Liver (tissue), 8 donors: ENCODE measurements at regions not wholly inside any gene's neighbourhood (a gene's known extent, or its start where the extent isn't known, plus 50 kb on each side); places are given as distances from the start of the nearest gene placed in this dataset.

Experiments
- DNase-seq: peaks from one replicate; pipeline ENCODE4 v3.0.0-alpha.2; 2017; ENCODE audit warnings: low spot score
- H3K27ac ChIP-seq, 2 donors: one replicate each; pipeline ENCODE4 v1.7.0; 2013; ENCODE audit warnings: inconsistent platforms in 2 of 2, low read length in 2 of 2, control low read depth in 1 of 2, low read depth in 1 of 2, mild to moderate bottlenecking in 1 of 2
- H3K27me3 ChIP-seq, 4 donors: one replicate each; pipeline versions ENCODE4 v1.6.1 to v1.7.0; 2013; ENCODE audit warnings: low read length in 3 of 4, inconsistent platforms in 1 of 4, mild to moderate bottlenecking in 1 of 4, moderate library complexity in 1 of 4; ENCODE audit not compliant: control insufficient read depth in 4 of 4, insufficient read depth in 4 of 4
- H3K36me3 ChIP-seq, 4 donors: one replicate each; pipeline versions ENCODE4 v1.6.1 to v1.7.0; 2013; ENCODE audit warnings: low read length in 3 of 4, mild to moderate bottlenecking in 3 of 4, low read depth in 1 of 4, moderate library complexity in 1 of 4; ENCODE audit not compliant: control insufficient read depth in 4 of 4, insufficient read depth in 3 of 4
- H3K4me1 ChIP-seq, 4 donors: one replicate each; pipeline versions ENCODE4 v1.6.1 to v1.7.0; 2013; ENCODE audit warnings: low read length in 3 of 4, mild to moderate bottlenecking in 3 of 4, moderate library complexity in 1 of 4; ENCODE audit not compliant: control insufficient read depth in 4 of 4, insufficient read depth in 4 of 4
- H3K4me3 ChIP-seq, 3 donors: one replicate each; pipeline versions ENCODE4 v1.6.1 to v1.7.0; 2013; ENCODE audit warnings: low read length in 3 of 3, control low read depth in 1 of 3, low read depth in 1 of 3, mild to moderate bottlenecking in 1 of 3
- H3K9ac ChIP-seq, 2 donors: one replicate each; pipeline ENCODE4 v1.7.0; 2013; ENCODE audit warnings: low read length in 2 of 2, mild to moderate bottlenecking in 2 of 2, moderate library complexity in 2 of 2, control low read depth in 1 of 2, low read depth in 1 of 2
- H3K9me3 ChIP-seq, 4 donors: one replicate each; pipeline versions ENCODE4 v1.6.1 to v1.7.0; 2013; ENCODE audit warnings: low read length in 3 of 4; ENCODE audit not compliant: control insufficient read depth in 4 of 4
- CTCF ChIP-seq: fragments of 150-350 bp; IDR thresholded peaks from 2 replicates; pipeline ENCODE4 v1.5.1; 2017; ENCODE audit warnings: improper control_type of control experiment, low read depth, low read length; ENCODE audit not compliant: missing input control
- EGR1 ChIP-seq, 2 donors: IDR thresholded peaks; 2 replicates each; pipeline ENCODE4 v1.6.1; 2016 to 2018; ENCODE audit warnings: antibody characterized with exemption in 2 of 2, low read depth in 2 of 2
- FOXA1 ChIP-seq: IDR thresholded peaks from 2 replicates; pipeline ENCODE4 v1.6.1; 2016; ENCODE audit warnings: antibody characterized with exemption
- FOXA2 ChIP-seq: IDR thresholded peaks from 2 replicates; pipeline ENCODE4 v1.6.1; 2016; ENCODE audit warnings: antibody characterized with exemption
- GABPA ChIP-seq, 2 donors: IDR thresholded peaks in 1 of 2; conservative IDR thresholded peaks in 1 of 2; 2 replicates each; pipeline ENCODE4 v1.6.1; 2016; ENCODE audit warnings: antibody characterized with exemption in 2 of 2, mild to moderate bottlenecking in 1 of 2, moderate library complexity in 1 of 2
- HNF4A ChIP-seq, 2 donors: conservative IDR thresholded peaks; 2 replicates each; pipeline ENCODE4 v1.6.1; 2016; ENCODE audit warnings: antibody characterized with exemption in 2 of 2, mild to moderate bottlenecking in 2 of 2
- HNF4G ChIP-seq: IDR thresholded peaks from 2 replicates; pipeline ENCODE4 v1.6.1; 2016; ENCODE audit warnings: antibody characterized with exemption
- JUND ChIP-seq, 2 donors: IDR thresholded peaks; 2 replicates each; pipeline ENCODE4 v1.6.1; 2016; ENCODE audit warnings: antibody characterized with exemption in 2 of 2
- NR2F2 ChIP-seq: IDR thresholded peaks from 2 replicates; pipeline ENCODE4 v1.6.1; 2016; ENCODE audit warnings: antibody characterized with exemption
- RAD21 ChIP-seq, 2 donors: IDR thresholded peaks; 2 replicates each; pipeline ENCODE4 v1.6.1; 2016; ENCODE audit warnings: antibody characterized with exemption in 2 of 2, mild to moderate bottlenecking in 2 of 2
- RXRA ChIP-seq, 2 donors: IDR thresholded peaks; 2 replicates each; pipeline ENCODE4 v1.6.1; 2017 to 2018; ENCODE audit warnings: antibody characterized with exemption in 2 of 2, mild to moderate bottlenecking in 1 of 2
- SP1 ChIP-seq: IDR thresholded peaks from 2 replicates; pipeline ENCODE4 v1.6.1; 2018; ENCODE audit warnings: antibody characterized with exemption, mild to moderate bottlenecking
- TAF1 ChIP-seq: conservative IDR thresholded peaks from 2 replicates; pipeline ENCODE4 v1.6.1; 2016; ENCODE audit warnings: antibody characterized with exemption, mild to moderate bottlenecking
- YY1 ChIP-seq: IDR thresholded peaks from 2 replicates; pipeline ENCODE4 v1.6.1; 2016; ENCODE audit warnings: antibody characterized with exemption, mild to moderate bottlenecking
- WGBS: extraction: QIAGEN DNeasy Blood & Tissue Kit; methylation state at CpG from one replicate; pipeline ENCODE4 v1.1.7; 2013; 5-methylcytosine and 5-hydroxymethylcytosine counted together
- TF ChIP-seq, protein P1 (sequence below): IDR thresholded peaks from 2 replicates; pipeline ENCODE4 v1.6.1; 2016; ENCODE audit warnings: antibody characterized with exemption
- TF ChIP-seq, protein P2 (sequence below): IDR thresholded peaks from 2 replicates; pipeline ENCODE4 v1.6.1; 2016; ENCODE audit warnings: antibody characterized with exemption
- TF ChIP-seq, protein P3 (sequence below): IDR thresholded peaks from 2 replicates; pipeline ENCODE4 v1.6.1; 2016; ENCODE audit warnings: antibody characterized with exemption
- TF ChIP-seq, protein P4 (sequence below): IDR thresholded peaks from 2 replicates; pipeline ENCODE4 v1.6.1; 2016; ENCODE audit warnings: antibody characterized with exemption, mild to moderate bottlenecking
- donor health status: healthy.
- donor health status: healthy.
- donor health status: healthy.
- donor health status: healthy.
- donor health status: healthy.

- no peaks in the 10 kb centered on the region for H3K36me3 ChIP-seq
- no peaks in the 10 kb centered on the region for H3K27me3 ChIP-seq
- H3K27ac ChIP-seq, result no peak overlapping the region
- DNase-seq, result no peak
- WGBS, result 83% methylated on average over 3 of the region's 3 CpGs
- no peak overlapping the region for H3K4me3 ChIP-seq
- peaks cover 0 to 2% (median 0%) of the 10 kb centered on the region in 4 donors for H3K9me3 ChIP-seq
- peaks cover 4 to 33% (median 28%) of the 10 kb centered on the region in 4 donors for H3K4me1 ChIP-seq
- H3K9ac ChIP-seq, result no peak overlapping the region
- TF ChIP-seq TAF1, result no peak
- TF ChIP-seq JUND (IDR thresholded peaks at IDR 0.05), result no peak
- TF ChIP-seq, protein P1, sequence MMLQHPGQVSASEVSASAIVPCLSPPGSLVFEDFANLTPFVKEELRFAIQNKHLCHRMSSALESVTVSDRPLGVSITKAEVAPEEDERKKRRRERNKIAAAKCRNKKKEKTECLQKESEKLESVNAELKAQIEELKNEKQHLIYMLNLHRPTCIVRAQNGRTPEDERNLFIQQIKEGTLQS, result no peak
- TF ChIP-seq SP1, result no peak
- TF ChIP-seq CTCF, result no peak
- no peak for TF ChIP-seq GABPA (IDR thresholded peaks at IDR 0.05 in 1 of 2, conservative IDR thresholded peaks at IDR 0.05 in 1 of 2)
- TF ChIP-seq FOXA1, result no peak
- no peak for TF ChIP-seq NR2F2
- TF ChIP-seq RXRA (IDR thresholded peaks at IDR 0.05), result no peak
- TF ChIP-seq, protein P2, sequence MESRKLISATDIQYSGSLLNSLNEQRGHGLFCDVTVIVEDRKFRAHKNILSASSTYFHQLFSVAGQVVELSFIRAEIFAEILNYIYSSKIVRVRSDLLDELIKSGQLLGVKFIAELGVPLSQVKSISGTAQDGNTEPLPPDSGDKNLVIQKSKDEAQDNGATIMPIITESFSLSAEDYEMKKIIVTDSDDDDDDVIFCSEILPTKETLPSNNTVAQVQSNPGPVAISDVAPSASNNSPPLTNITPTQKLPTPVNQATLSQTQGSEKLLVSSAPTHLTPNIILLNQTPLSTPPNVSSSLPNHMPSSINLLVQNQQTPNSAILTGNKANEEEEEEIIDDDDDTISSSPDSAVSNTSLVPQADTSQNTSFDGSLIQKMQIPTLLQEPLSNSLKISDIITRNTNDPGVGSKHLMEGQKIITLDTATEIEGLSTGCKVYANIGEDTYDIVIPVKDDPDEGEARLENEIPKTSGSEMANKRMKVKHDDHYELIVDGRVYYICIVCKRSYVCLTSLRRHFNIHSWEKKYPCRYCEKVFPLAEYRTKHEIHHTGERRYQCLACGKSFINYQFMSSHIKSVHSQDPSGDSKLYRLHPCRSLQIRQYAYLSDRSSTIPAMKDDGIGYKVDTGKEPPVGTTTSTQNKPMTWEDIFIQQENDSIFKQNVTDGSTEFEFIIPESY, result no peak
- TF ChIP-seq YY1, result no peak
- no peak for TF ChIP-seq EGR1 (IDR thresholded peaks at IDR 0.05; ENCODE audit: low read depth in 2 of 2)
- no peak for TF ChIP-seq HNF4G
- no peak for TF ChIP-seq FOXA2
- TF ChIP-seq, protein P3, sequence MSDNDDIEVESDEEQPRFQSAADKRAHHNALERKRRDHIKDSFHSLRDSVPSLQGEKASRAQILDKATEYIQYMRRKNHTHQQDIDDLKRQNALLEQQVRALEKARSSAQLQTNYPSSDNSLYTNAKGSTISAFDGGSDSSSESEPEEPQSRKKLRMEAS, result no peak
- TF ChIP-seq, protein P4, sequence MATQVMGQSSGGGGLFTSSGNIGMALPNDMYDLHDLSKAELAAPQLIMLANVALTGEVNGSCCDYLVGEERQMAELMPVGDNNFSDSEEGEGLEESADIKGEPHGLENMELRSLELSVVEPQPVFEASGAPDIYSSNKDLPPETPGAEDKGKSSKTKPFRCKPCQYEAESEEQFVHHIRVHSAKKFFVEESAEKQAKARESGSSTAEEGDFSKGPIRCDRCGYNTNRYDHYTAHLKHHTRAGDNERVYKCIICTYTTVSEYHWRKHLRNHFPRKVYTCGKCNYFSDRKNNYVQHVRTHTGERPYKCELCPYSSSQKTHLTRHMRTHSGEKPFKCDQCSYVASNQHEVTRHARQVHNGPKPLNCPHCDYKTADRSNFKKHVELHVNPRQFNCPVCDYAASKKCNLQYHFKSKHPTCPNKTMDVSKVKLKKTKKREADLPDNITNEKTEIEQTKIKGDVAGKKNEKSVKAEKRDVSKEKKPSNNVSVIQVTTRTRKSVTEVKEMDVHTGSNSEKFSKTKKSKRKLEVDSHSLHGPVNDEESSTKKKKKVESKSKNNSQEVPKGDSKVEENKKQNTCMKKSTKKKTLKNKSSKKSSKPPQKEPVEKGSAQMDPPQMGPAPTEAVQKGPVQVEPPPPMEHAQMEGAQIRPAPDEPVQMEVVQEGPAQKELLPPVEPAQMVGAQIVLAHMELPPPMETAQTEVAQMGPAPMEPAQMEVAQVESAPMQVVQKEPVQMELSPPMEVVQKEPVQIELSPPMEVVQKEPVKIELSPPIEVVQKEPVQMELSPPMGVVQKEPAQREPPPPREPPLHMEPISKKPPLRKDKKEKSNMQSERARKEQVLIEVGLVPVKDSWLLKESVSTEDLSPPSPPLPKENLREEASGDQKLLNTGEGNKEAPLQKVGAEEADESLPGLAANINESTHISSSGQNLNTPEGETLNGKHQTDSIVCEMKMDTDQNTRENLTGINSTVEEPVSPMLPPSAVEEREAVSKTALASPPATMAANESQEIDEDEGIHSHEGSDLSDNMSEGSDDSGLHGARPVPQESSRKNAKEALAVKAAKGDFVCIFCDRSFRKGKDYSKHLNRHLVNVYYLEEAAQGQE, result no peak
- no peak for TF ChIP-seq HNF4A (conservative IDR thresholded peaks at IDR 0.05)
- no peak for TF ChIP-seq RAD21 (IDR thresholded peaks at IDR 0.05)
Observed at GRCh38 chr15:53457479-53457878, 302.0 kb downstream of the WDR72 start.
